ENCODE measurements at regions not wholly inside any gene's neighbourhood (a gene's known extent, or its start where the extent isn't known, plus 50 kb on each side); places are given as distances from the start of the nearest gene placed in this dataset.
"Not testable (repeated sequence)": the region's sequence is repeated elsewhere in the genome, so short reads cannot be mapped to it uniquely, and the experiment has no call there.

GRCh38 chr13:80897641-80898040 lies 556.7 kb upstream of the SPRY2 start:
- not testable (repeated sequence) for TF ChIP-seq CTCF (IDR thresholded peaks at IDR 0.05; ENCODE audit: poor library complexity); EZH2 (IDR thresholded peaks at IDR 0.05; ENCODE audit: borderline replicate concordance)

Data from hepatocyte (in vitro differentiated cells).